Ramos (cell line): ENCODE measurements at regions not wholly inside any gene's neighbourhood (a gene's known extent, or its start where the extent isn't known, plus 50 kb on each side); places are given as distances from the start of the nearest gene placed in this dataset.

Experiments used
- in situ Hi-C: fragments of 300-500 bp; cut with MboI; formaldehyde crosslinking; loops from one replicate; pipeline ENCODE4 v1.14.3; 2022; ENCODE audit warnings: low sequenced_read_pairs; ENCODE audit not compliant: unreplicated experiment

GRCh38 chr22:47446821-47447810 lies 684.7 kb downstream of the TBC1D22A start:
- in situ Hi-C loops: no loop called here

- in situ Hi-C loops: no loop called here
These were observed 683.9 kb downstream of the TBC1D22A start for GRCh38 chr22:47446331-47446730.

DNA sequence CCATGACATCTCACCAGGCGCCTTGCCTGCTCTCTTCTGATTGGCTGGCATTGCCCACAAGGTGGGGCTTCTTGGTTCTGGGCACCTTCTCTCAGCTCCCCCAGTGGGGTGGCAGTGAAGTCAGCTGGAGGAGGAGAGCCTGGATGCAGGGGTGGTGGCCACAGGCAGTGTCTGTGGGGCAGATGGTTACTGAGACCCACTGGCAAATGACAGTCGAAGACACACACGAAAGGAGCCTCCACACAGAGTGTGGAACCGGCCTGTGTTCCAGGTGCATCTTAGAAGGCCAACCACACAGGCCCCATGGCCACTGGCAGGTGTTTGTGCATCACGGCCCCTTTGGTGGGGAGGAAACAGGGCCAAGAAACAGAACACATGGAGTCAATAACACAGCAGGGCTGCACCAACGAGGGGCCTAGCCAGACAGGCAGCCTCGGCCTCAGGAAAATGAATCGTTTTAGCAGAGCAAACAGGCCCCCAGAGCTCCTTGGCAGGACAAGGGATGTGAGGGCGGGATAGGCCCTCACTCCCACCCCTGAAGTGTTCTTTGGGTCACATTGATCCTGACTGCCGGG lies 683.4 kb downstream of the TBC1D22A start:
- in situ Hi-C loops: no loop called here

DNA sequence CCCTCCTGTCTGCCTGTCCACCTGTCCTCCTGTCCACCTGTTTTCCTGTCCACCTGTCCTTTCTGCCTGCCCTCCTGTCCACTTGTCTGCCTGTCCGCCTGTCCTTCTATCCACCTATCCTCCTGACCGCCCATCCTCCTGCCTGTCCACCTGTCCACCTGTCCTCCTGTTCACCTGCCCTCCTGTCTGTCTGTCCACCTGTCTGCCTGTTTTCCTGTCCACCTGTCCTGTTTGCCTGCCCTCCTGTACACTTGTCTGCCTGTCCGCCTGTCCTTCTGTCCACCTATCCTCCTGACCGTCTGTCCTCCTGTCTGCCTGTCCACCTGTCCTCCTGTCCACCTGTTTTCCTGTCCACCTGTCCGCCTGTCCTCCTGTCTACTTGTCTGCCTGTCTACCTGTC lies 682.8 kb downstream of the TBC1D22A start:
- in situ Hi-C loops: no loop called here

- in situ Hi-C loops: no loop called here
These were observed 682.3 kb downstream of the TBC1D22A start for GRCh38 chr22:47444746-47445065.

GRCh38 chr22:47443836-47444745 lies 681.6 kb downstream of the TBC1D22A start:
- in situ Hi-C loops: no loop called here

DNA sequence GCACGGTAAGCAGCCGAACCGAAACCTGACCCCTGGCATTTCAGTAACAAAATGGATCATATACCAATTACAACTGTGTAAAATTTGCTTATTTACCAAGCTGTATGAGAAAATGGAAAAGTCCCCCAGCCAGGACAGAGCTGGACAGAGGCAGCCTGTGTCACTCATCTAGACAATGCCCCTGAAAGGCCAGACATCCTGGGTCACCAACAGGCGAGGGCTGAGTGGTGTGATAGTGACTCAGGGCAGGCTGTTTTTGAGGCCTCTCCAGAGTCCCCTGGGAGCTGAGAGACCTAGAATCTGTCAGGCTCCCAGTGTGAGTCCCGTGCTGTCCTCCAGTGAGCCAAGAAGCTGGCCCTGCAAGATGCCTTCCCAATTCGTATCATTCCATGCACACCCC lies 680.4 kb downstream of the TBC1D22A start:
- in situ Hi-C loops: no loop called here

GRCh38 chr22:47439643-47440265 lies 677.3 kb downstream of the TBC1D22A start:
- in situ Hi-C loops: no loop called here

DNA sequence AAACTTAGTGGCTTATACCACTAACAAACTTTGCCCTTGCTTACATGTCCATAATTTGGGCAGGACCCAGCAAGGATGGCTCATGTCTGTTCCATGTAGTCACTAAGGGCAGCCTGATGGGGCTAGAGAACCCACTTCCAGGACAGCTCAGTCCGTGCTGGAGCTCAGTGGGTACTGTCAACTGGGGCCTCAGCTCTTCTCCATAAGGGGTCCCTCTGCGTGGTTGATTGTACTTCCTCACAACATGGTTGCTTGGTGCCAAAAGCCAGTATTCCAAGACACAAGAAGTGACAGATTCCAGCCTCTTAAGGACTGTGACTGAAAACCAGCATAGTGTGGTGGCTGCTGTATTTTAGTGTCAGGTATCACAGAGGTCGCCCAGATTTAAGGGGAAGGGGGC lies 675.2 kb downstream of the TBC1D22A start:
- in situ Hi-C loops: no loop called here

DNA sequence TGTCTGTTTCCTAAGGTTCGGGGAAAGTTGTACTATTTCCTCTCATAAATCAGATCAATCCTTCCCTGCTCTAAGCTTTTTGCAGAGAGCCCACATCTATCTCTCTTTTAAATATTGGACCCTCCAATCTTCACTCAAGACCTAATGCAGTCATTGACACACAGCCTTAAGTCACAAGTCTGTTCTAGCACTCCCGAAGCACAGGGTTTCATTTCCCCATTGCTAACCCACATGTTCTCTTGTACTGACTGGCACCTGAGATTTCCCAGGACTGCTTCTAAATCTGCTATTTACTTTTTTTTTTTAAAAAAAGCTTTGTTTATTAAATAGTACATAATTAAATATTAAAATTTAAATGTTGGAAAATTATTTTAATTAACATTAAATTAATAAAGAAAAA lies 674.7 kb downstream of the TBC1D22A start:
- in situ Hi-C loops: no loop called here

GRCh38 chr22:47435826-47436225 lies 673.4 kb downstream of the TBC1D22A start:
- in situ Hi-C loops: no loop called here

DNA sequence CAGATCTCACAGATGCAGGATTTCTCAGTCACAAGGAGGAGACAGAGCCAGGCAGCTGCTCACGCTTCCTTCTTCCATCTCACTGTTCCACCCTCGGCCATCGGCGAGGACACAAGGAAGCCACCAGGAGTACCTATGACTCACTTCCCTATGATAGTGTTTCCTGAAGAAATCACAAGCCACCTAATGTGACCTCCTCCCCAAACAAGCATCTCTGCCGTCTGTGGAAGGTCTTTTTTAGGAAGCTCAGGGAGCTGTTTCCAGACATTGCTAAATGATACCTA lies 672.7 kb downstream of the TBC1D22A start:
- in situ Hi-C loops: no loop called here

GRCh38 chr22:47434336-47435203 lies 672.1 kb downstream of the TBC1D22A start:
- in situ Hi-C loops: no loop called here

- in situ Hi-C loops: no loop called here
These were observed 671.2 kb downstream of the TBC1D22A start for GRCh38 chr22:47433627-47434026.

DNA sequence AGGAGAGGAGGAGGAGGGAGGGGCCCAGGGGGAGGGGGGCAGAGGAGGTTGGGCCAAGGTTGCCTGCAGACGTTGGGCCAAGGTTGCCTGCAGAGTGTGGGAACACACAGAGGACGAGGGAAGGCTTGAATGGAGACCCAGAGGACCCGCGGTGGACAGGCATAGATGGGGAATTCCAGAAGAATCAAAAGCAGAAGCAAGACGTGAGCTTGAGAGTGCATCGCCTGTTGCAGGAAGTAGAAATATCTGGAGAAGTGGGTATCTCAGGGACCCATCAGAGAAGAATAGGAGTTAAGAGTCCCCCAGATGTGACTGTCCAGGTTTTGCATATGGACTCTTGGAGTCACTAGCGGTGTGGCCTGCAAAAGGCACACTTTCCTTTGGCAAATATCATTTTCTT lies 670.2 kb downstream of the TBC1D22A start:
- in situ Hi-C loops: no loop called here

DNA sequence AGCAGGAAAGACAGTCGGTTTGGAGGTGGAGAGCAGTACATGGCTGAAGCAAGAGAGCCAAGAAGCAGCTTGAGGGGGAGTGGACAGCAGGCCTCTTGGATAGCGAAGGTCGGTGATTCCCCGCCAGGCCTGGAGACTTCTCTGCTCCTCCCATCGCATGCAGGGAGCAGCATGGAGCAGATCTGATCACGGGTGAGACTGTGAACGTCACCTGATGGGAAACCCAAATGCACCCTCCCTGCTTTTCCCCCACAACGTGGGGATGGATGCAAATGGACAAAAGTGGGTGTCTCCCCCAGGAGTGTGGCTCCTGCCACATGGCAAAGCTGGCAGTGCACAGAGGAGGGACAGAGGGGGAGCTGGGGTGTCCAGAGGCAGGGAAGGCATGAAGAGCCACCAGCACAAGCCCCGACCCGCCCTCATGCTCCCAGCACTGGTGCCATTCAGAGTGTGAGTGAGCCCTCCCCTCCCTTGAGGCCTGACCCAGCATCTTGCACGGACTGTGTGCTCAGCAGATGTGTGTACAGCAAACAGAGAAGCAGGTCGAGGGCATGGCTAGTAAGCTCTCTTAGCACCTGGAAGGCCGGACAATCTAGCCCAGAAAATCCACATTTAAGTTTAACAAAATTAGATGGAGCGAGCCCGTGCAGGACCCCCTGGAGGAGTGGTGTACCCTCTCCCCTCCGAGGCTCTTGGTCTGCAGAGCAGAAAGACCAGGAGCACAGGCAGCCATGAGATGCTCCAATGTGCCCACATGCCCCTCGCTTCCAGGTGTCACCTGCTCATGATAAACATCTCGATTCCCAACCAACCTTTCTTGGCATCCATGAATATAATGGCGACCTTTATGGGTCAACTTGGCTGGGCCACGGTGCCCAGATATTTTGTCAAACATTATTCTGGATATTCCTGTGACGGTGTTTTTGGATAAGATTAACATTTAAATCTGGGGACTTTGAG lies 661.7 kb downstream of the TBC1D22A start:
- in situ Hi-C loops: no loop called here

DNA sequence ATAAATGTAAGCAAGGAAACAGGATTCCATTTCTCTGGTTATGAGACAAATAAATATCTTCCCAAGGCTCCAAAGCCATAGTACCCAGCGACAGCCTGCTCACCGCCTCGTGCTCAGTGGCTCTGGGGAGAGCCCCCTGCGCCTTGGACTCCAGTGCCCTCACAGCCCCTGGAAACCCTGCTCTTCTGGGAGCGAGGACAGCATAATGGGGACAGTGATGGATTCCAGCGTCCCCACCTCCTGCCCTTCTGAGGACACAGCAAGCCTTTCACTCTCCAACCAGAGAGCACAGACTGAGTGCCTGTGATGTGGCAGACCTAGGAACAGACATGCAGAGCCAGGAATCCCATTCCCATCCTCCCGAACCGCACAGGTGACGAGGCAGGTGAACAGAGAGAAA lies 660.8 kb downstream of the TBC1D22A start:
- in situ Hi-C loops: no loop called here

- in situ Hi-C loops: no loop called here
These were observed 660.3 kb downstream of the TBC1D22A start for GRCh38 chr22:47422736-47423135.

GRCh38 chr22:47421846-47422245 lies 659.4 kb downstream of the TBC1D22A start:
- in situ Hi-C loops: no loop called here
